ENCODE measurements at regions not wholly inside any gene's neighbourhood (a gene's known extent, or its start where the extent isn't known, plus 50 kb on each side); places are given as distances from the start of the nearest gene placed in this dataset.

- H2AFZ ChIP-seq (ENCODE audit: low read length), result no peak overlapping the region
- H3K79me2 ChIP-seq (ENCODE audit: control insufficient read depth, insufficient read depth, low read length), result no peaks in the 10 kb centered on the region
- H3K36me3 ChIP-seq (ENCODE audit: control insufficient read depth, insufficient read depth, low read length), result no peaks in the 10 kb centered on the region
- no peak overlapping the region for H3K9ac ChIP-seq (ENCODE audit: insufficient read depth, low read length)
- TF ChIP-seq, protein P1, sequence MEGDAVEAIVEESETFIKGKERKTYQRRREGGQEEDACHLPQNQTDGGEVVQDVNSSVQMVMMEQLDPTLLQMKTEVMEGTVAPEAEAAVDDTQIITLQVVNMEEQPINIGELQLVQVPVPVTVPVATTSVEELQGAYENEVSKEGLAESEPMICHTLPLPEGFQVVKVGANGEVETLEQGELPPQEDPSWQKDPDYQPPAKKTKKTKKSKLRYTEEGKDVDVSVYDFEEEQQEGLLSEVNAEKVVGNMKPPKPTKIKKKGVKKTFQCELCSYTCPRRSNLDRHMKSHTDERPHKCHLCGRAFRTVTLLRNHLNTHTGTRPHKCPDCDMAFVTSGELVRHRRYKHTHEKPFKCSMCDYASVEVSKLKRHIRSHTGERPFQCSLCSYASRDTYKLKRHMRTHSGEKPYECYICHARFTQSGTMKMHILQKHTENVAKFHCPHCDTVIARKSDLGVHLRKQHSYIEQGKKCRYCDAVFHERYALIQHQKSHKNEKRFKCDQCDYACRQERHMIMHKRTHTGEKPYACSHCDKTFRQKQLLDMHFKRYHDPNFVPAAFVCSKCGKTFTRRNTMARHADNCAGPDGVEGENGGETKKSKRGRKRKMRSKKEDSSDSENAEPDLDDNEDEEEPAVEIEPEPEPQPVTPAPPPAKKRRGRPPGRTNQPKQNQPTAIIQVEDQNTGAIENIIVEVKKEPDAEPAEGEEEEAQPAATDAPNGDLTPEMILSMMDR (conservative IDR thresholded peaks at IDR 0.05 in 1 of 2, IDR thresholded peaks at IDR 0.05 in 1 of 2; ENCODE audit: low read depth in 1 of 2, low read length in 2 of 2), result no peak
- TF ChIP-seq EZH2 (IDR thresholded peaks at IDR 0.05; ENCODE audit: low read length, missing control alignments), result no peak
- no peak overlapping the region for H3K4me3 ChIP-seq (replicated peaks in 1 of 4; ENCODE audit: control extremely low read depth in 1 of 4, insufficient read depth in 1 of 4, low read depth in 3 of 4, low read length in 4 of 4)
- peak; percentile 90 to 97 for DNase-seq (ENCODE audit: low read depth in 2 of 2)
- peak overlapping the region; percentile 54 for H3K4me2 ChIP-seq (ENCODE audit: extremely low read depth, insufficient read depth, low read length)
- peak overlapping the region; percentile 70 for H3K27ac ChIP-seq (ENCODE audit: insufficient read depth, low read length)
- peaks cover 24% of the 10 kb centered on the region for H3K4me1 ChIP-seq (ENCODE audit: control insufficient read depth, extremely low read depth, insufficient read depth, low read length)
- H3K27me3 ChIP-seq (ENCODE audit: control insufficient read depth, insufficient read depth, low read length), result no peaks in the 10 kb centered on the region
- H3K9me3 ChIP-seq (ENCODE audit: control insufficient read depth, insufficient read depth, low read depth, low read length), result no peaks in the 10 kb centered on the region
- no peaks in the 10 kb centered on the region for H4K20me1 ChIP-seq (ENCODE audit: control insufficient read depth, extremely low read depth, insufficient read depth, low read length)
Observed at GRCh38 chr1:8116894-8117264, 90.8 kb upstream of the ERRFI1 start.

- no peak overlapping the region for H3K4me3 ChIP-seq (replicated peaks in 1 of 4; ENCODE audit: control extremely low read depth in 1 of 4, insufficient read depth in 1 of 4, low read depth in 3 of 4, low read length in 4 of 4)
- H3K9ac ChIP-seq (ENCODE audit: insufficient read depth, low read length), result no peak overlapping the region
- peaks cover 22% of the 10 kb centered on the region for H3K4me1 ChIP-seq (ENCODE audit: control insufficient read depth, extremely low read depth, insufficient read depth, low read length)
- no peaks in the 10 kb centered on the region for H3K36me3 ChIP-seq (ENCODE audit: control insufficient read depth, insufficient read depth, low read length)
- TF ChIP-seq EZH2 (IDR thresholded peaks at IDR 0.05; ENCODE audit: low read length, missing control alignments), result no peak
- TF ChIP-seq, protein P1 (conservative IDR thresholded peaks at IDR 0.05 in 1 of 2, IDR thresholded peaks at IDR 0.05 in 1 of 2; ENCODE audit: low read depth in 1 of 2, low read length in 2 of 2), result no peak
- H4K20me1 ChIP-seq (ENCODE audit: control insufficient read depth, extremely low read depth, insufficient read depth, low read length), result no peaks in the 10 kb centered on the region
- no peak overlapping the region for H2AFZ ChIP-seq (ENCODE audit: low read length)
- H3K9me3 ChIP-seq (ENCODE audit: control insufficient read depth, insufficient read depth, low read depth, low read length), result no peaks in the 10 kb centered on the region
- no peak overlapping the region for H3K27ac ChIP-seq (ENCODE audit: insufficient read depth, low read length)
- H3K27me3 ChIP-seq (ENCODE audit: control insufficient read depth, insufficient read depth, low read length), result no peaks in the 10 kb centered on the region
- no peak for DNase-seq (ENCODE audit: low read depth in 2 of 2)
- no peak overlapping the region for H3K4me2 ChIP-seq (ENCODE audit: extremely low read depth, insufficient read depth, low read length)
- no peaks in the 10 kb centered on the region for H3K79me2 ChIP-seq (ENCODE audit: control insufficient read depth, insufficient read depth, low read length)
Observed at GRCh38 chr1:8115769-8116167, 89.7 kb upstream of the ERRFI1 start.

- H3K27ac ChIP-seq (ENCODE audit: insufficient read depth, low read length), result no peak overlapping the region
Observed at GRCh38 chr1:8115031-8115768, 89.1 kb upstream of the ERRFI1 start.

More at GRCh38 chr1:8115031-8115768, 89.1 kb upstream of the ERRFI1 start:
- no peaks in the 10 kb centered on the region for H3K9me3 ChIP-seq (ENCODE audit: control insufficient read depth, insufficient read depth, low read depth, low read length)
- no peak for DNase-seq (ENCODE audit: low read depth in 2 of 2)
- H3K4me2 ChIP-seq (ENCODE audit: extremely low read depth, insufficient read depth, low read length), result no peak overlapping the region
- H4K20me1 ChIP-seq (ENCODE audit: control insufficient read depth, extremely low read depth, insufficient read depth, low read length), result no peaks in the 10 kb centered on the region
- H2AFZ ChIP-seq (ENCODE audit: low read length), result no peak overlapping the region
- TF ChIP-seq, protein P1 (conservative IDR thresholded peaks at IDR 0.05 in 1 of 2, IDR thresholded peaks at IDR 0.05 in 1 of 2; ENCODE audit: low read depth in 1 of 2, low read length in 2 of 2), result no peak
- peaks cover 18% of the 10 kb centered on the region for H3K4me1 ChIP-seq (ENCODE audit: control insufficient read depth, extremely low read depth, insufficient read depth, low read length)
- H3K79me2 ChIP-seq (ENCODE audit: control insufficient read depth, insufficient read depth, low read length), result no peaks in the 10 kb centered on the region
- H3K9ac ChIP-seq (ENCODE audit: insufficient read depth, low read length), result no peak overlapping the region
- H3K4me3 ChIP-seq (replicated peaks in 1 of 4; ENCODE audit: control extremely low read depth in 1 of 4, insufficient read depth in 1 of 4, low read depth in 3 of 4, low read length in 4 of 4), result no peak overlapping the region
- H3K27me3 ChIP-seq (ENCODE audit: control insufficient read depth, insufficient read depth, low read length), result no peaks in the 10 kb centered on the region
- H3K36me3 ChIP-seq (ENCODE audit: control insufficient read depth, insufficient read depth, low read length), result no peaks in the 10 kb centered on the region
